DND-41 (cell line): ENCODE measurements at regions not wholly inside any gene's neighbourhood (a gene's known extent, or its start where the extent isn't known, plus 50 kb on each side); places are given as distances from the start of the nearest gene placed in this dataset.

Experiments used
- EZH2 ChIP-seq: IDR thresholded peaks from 3 replicates; pipeline ENCODE4 v1.6.1; 2012; ENCODE audit warnings: borderline replicate concordance, low read depth, mild to moderate bottlenecking, moderate library complexity, low read length, inconsistent platforms; ENCODE audit not compliant: severe bottlenecking
- TF ChIP-seq, protein P1 (sequence below): IDR thresholded peaks from 2 replicates; pipeline ENCODE4 v1.5.1; 2012; ENCODE audit warnings: borderline replicate concordance, low read length, moderate library complexity, mild to moderate bottlenecking; ENCODE audit not compliant: poor library complexity, severe bottlenecking; ENCODE audit errors: extremely low read depth

DNA sequence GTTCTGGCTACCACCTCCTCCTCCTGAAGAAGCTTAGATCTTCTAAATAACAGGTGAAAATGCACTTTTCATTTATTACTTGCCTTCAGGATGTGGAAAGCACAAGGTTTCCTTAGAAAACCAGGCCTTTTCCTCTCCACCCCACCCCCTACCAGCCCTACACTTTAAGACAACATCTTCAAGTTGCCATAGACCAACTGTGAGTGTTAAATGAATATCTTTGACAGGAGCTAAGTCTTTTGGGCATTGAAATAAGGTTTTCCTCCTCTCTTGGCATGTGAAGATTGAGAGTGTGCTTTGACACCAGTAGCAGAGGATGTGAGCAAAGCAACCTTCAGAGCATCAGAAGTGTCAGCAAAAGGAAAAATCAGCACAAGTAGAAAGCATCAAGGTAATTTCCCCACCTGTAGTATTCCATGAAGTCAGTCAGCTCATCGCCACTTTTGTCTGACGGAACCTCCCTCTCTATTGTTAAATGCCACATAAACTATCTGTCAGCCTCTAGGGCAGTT lies 532.3 kb upstream of the MMS22L start:
- TF ChIP-seq, protein P1, sequence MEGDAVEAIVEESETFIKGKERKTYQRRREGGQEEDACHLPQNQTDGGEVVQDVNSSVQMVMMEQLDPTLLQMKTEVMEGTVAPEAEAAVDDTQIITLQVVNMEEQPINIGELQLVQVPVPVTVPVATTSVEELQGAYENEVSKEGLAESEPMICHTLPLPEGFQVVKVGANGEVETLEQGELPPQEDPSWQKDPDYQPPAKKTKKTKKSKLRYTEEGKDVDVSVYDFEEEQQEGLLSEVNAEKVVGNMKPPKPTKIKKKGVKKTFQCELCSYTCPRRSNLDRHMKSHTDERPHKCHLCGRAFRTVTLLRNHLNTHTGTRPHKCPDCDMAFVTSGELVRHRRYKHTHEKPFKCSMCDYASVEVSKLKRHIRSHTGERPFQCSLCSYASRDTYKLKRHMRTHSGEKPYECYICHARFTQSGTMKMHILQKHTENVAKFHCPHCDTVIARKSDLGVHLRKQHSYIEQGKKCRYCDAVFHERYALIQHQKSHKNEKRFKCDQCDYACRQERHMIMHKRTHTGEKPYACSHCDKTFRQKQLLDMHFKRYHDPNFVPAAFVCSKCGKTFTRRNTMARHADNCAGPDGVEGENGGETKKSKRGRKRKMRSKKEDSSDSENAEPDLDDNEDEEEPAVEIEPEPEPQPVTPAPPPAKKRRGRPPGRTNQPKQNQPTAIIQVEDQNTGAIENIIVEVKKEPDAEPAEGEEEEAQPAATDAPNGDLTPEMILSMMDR: no peak
- TF ChIP-seq EZH2: no peak
